Right lobe of liver (tissue), 4 donors: ENCODE measurements at regions not wholly inside any gene's neighbourhood (a gene's known extent, or its start where the extent isn't known, plus 50 kb on each side); places are given as distances from the start of the nearest gene placed in this dataset.

Experiments
- POLR2A ChIP-seq: fragments of 450-650 bp; IDR thresholded peaks from one replicate; pipeline ENCODE4 v1.6.1; 2017; ENCODE audit warnings: antibody characterized with exemption, mild to moderate bottlenecking
- TF ChIP-seq, protein P1 (sequence below), 4 donors: fragments of 200-600 bp in 3 of 4; fragments of 450-650 bp in 1 of 4; IDR thresholded peaks; one replicate each; pipeline versions ENCODE4 v1.5.1 to v1.8.0; 2016 to 2022; ENCODE audit warnings: antibody characterized with exemption in 4 of 4, mild to moderate bottlenecking in 2 of 4
- donor health status: DM: no; HTN: no; CAD: no.
- donor health status: DM: no; HTN: no; CAD: no.
- donor health status: DM: no; HTN: yes; CAD: no.

DNA sequence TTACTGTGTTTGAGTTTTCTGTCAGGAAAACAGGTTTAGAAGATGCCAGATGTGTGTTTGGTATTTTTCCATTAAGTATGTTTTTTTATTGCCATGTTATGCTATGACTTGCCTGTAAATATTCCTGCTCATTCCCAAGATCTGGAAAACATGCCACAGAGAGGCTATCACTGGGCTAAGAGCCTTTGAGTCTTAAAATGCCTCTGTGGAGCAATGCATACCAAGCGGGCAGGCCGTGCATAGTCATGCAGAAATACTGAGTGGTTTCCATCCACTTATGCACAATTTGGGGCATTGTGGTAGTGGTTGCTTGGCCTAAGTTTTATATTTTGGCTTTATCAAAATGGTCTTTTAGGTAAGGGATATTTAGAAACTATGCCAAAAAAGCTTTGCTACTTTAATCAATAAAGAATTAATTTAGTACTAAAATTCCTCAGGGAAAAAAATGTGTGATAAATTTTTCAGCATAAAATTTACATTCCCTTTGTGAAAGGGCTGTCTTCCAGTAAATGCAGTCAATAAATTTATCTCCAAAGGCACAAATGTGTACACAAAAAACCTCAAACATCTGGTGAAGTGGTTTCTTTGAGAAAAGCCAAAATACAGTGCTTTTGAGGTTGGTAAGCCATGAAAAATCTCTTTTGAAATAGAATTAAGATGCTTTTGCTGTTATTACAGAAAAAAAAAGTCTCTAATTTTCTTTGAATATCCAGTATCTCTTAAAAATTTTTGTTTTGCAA, 341.3 kb upstream of the FBXO33 start:
- TF ChIP-seq, protein P1, sequence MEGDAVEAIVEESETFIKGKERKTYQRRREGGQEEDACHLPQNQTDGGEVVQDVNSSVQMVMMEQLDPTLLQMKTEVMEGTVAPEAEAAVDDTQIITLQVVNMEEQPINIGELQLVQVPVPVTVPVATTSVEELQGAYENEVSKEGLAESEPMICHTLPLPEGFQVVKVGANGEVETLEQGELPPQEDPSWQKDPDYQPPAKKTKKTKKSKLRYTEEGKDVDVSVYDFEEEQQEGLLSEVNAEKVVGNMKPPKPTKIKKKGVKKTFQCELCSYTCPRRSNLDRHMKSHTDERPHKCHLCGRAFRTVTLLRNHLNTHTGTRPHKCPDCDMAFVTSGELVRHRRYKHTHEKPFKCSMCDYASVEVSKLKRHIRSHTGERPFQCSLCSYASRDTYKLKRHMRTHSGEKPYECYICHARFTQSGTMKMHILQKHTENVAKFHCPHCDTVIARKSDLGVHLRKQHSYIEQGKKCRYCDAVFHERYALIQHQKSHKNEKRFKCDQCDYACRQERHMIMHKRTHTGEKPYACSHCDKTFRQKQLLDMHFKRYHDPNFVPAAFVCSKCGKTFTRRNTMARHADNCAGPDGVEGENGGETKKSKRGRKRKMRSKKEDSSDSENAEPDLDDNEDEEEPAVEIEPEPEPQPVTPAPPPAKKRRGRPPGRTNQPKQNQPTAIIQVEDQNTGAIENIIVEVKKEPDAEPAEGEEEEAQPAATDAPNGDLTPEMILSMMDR (IDR thresholded peaks at IDR 0.05), result no peak
- no peak for TF ChIP-seq POLR2A
